SKM-1 treated with dmso at 0.1 percent for 144 hours (cell line): ENCODE measurements at regions not wholly inside any gene's neighbourhood (a gene's known extent, or its start where the extent isn't known, plus 50 kb on each side); places are given as distances from the start of the nearest gene placed in this dataset.
A peak's percentile ranks its signal among the peaks of the same experiment; 100 is the strongest.

ENCODE experiments used
- DNase-seq: peaks from one replicate; lab custom pipeline; 2025; ENCODE audit not compliant: unreplicated experiment; lab: John Stamatoyannopoulos, UW

DNA sequence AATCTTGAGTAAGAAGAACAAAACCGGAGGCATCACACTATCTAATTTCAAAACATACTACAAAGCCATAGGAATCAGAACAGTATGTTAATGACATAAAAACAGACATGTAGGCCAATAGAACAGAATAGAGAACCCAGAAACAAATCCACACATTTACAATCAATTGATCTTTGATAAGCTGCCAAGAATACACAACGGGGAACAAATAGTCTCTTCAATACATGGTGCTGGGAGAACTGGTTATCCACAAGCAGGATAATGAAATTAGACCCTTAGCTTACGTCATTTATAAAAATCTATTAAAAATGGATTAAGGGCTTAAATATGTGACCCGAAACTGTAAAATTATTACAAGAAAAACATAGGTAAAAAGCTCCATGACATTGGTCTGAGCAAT, 417.7 kb downstream of the INSC start:
- no peak for DNase-seq

DNA sequence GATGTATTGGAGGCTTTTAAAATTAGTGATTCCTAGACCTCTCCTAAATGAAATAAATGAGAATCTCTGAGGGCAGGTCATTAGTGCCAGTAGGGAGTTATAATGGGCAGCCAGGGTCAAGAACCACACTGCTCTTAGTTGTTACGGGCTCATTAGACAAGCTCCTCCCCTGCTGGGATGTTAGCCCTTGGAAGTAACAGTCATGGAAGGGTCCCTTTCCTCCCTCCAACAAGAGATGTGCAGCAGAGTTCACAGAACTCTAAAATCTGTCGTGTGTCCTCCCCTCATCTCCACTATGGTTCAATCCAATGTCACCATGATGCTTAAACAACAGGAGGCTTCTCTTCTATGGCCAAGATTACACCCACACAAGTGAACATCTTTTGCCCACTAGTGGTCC, 419.5 kb downstream of the INSC start:
- no peak for DNase-seq

DNA sequence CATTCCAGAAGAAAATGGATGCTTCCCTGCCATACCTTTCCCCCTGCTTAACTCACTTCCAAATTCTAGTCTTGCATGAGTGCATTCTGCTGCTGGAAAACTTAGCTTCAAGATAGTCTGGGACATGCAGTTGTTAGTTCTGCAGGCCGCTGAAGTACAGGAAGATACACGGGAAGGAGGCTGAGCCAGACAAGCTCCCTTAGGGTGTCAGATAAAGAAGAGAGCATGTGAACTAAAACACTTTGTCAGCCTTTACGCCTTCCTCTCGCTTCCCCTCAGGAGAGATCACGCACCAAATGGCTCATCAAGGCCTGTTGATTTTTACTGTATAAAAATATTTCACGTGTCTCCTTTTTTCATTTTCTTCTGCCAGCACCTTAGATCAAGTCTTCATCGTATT, 420.7 kb downstream of the INSC start:
- DNase-seq = no peak

DNA sequence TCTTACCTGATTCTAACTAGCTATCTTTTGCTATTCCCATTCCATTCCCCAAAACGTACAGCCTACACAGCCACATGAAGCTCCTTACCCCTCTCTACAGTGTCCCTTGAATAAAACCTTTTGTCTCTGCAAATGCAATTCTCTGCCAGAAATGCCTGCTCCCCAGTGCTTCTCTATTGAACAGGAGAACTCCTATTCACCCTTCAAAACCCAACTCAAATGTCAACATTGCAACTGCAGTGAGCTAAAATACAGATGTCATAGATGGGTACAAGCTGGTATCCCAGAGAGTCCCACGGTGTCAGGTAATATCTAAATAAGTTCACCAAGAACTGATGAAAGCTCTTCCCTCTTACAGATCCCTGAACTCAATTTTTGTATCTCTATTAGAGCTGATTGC, 421.7 kb downstream of the INSC start:
- DNase-seq = no peak

DNA sequence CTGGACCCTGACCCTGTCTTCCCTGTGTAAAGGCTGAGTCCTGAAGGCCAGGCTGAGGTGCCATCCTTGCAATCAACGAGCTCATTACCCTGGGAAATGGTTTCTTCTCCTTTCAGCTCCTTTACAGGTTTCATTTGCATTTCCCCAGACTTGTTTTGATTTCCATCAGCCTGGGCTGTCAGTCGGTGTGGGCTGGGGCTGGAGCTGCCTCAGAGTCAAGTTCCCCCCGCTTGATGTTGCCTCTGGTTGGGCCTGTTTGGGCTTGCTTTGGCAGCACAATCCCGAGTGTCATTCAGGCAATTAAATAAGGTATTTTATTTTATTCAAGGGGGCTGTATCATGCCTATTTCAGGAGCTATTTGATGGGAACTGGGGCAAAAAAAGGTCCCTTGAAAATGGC, 424.9 kb downstream of the INSC start:
- DNase-seq = no peak

DNA sequence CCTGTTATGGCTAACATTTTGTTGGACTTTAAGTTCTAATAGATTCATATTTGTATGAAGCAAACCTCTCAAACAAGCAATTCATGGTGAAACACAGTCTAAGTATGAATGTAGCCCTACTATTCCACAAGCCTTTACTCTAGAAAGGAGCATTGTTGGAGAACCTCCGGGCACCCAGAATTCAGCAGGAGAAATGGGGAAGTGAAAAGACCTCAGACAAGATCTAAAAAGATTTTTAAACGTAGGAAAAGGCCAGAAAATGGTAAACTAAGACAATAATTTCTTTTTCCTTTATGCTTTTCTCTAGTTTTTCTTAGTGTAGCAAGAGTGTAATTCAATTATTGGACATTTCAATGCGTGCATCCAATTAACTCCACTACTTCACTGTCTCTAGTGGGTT, 426.4 kb downstream of the INSC start:
- DNase-seq = no peak

DNA sequence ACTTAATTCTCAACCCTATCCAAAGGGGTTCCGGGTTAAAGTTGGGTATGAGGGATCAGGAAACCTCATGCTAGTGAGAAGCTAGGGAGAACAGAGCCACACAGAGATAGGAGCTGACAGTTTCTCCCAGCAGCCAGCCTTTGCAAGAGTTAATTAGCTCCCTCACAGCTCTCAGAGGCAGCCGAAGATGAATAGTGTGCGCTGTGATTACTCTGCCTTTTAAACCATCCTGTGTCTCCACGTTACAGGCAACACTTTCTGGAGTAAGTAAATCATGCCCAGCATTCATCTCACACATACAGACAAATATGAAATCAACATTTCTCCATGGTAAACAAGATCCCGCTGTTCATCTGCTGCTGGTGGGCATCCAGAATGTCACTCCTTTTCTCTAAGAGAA, 429.6 kb downstream of the INSC start:
- no peak for DNase-seq

DNA sequence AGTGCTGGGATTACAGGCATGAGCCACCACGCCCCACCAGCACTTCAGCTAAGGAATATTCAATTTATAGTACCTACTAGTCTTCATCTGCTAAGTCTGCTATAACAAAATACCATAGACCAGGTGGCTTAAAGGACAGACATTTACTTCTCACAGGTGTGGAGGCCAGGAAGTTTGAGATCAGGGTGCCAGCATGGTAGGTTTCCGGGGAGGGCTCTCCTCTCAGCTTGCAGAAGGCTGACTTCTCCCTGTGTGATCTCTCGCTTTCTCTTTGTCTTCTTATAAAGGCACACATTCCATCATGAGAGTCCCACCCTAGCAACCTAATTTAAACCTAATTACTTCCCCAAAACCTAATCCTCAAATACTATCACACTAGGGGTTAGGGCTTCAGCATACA, 433.0 kb downstream of the INSC start:
- no peak for DNase-seq

DNA sequence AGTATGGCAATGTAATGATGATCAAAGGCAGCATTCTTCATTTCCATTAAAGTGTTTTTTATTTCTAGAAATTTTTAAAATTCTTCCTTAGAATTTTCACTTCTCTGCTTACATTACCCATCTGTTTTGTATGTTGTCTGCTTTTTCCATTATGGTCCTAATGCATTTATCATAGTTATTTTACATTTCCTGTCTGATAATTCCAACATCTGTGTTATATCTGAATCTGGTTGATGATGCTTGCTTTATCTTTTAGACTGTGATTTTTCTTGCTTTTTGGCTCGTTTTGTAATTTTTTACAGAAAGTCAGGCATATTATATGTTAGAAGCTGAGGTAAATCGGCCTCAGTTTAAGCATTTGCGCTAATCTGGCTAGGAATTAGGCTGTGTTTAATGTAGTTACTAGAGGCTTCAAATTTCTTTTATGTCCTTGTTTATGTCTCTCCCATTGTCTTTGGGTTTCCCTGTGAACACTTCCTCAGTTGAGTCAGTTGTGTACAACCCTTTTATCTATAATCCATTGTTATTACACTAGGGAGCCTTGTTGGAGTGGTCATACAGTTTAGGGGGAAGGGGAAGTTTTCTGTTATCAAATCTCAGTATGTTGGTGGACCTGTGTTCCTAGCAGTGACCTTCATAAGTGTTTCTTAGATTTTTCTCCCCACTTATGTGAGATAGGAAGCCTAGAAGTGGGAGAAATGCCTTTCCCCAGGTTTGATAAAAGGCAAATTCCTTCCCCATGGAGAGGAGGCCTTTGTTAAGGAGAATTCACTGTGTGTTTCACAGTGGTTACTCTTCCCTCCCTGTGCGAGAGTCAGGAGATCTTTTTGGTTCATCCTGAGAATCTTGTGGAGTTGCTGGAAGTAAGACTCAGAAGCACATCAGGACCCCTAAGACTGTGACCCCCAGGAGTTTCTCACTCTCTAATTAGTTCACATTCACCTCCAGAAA, 437.5 kb downstream of the INSC start:
- DNase-seq = no peak

DNA sequence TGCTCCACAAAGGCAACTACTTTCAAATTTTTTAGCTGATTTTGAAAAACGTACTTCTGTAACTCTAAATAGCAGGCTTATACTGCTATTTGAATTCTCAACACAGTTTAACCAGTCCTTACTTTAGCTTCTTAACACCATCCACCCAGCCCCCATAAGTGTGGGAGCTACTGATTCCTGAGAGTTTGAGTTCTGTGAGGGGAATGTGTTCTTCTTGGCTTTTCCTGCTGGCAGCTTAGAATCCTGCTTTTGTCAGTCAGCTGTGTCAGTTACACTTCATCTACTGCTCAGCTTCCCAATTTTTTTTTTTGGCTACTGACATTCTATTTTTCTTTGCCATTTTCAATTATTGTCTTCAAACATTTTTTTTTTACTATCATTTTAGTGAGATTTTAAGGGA, 440.4 kb downstream of the INSC start:
- no peak for DNase-seq

DNA sequence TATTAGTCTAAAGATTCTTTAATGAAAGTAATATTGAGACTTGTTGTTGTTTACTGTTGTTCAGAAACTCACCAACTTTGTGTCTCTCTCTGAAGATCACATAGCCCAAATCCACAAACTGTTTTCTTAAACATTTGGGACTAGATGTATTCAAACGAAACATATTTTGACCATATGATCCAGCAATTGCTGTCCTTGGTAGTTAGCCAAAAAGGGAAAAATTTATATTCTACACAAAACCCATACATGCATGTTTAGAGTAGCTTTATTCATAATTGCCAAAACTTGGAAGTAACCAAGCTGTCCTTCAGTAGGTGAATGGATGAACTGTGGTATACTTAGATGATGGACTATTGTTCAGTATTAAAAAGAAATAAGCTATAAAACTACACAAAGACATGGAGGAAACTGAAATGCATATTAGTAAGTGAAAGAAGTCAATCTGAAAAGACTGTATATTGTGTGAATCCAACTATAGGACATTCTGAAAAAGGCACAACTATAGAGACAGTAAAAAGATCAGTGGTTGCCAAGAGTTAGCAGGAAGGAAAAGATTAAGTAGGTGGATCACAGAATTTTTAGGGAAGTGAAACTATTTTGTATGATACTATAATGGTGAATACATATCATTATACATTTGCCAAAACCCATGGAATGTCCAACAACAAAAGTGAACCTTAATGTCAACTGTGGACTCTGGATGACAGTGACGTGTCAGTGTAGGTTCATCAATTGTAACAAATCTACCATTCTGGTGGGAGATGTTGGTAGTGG, 442.9 kb downstream of the INSC start:
- peak; percentile 9 for DNase-seq

DNA sequence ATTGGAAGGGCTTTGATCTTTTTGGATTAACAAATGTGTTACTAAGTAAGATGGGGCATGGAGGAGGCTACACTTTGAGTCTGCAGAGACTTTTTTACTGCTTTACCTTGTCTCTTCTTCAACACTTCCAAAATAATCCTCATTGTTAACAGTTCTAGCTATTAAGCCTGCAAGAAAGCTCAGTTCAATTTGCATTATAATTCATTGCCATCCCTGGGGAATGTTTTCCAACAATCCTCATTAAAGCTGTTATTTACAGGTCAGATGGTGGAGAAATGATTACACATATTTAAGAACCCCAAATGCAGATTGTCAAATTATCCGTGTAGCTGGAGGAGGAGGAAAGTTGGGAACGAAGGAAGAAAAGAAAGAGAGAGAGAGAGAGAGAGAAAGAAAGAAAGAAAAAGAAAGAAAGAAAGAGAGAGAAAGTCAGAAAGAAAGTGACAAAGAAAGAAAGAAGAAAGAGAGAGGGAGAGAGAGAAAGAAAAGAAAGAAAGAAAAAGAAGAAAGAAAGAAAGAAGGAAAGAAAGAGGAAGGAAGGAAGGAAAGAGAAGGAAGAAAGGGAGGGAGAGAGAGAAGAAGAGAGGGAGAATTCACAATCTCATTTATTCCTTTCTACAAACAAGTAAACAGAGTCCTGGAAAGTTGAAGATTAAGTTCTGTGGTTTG, 443.9 kb downstream of the INSC start:
- DNase-seq = no peak

DNA sequence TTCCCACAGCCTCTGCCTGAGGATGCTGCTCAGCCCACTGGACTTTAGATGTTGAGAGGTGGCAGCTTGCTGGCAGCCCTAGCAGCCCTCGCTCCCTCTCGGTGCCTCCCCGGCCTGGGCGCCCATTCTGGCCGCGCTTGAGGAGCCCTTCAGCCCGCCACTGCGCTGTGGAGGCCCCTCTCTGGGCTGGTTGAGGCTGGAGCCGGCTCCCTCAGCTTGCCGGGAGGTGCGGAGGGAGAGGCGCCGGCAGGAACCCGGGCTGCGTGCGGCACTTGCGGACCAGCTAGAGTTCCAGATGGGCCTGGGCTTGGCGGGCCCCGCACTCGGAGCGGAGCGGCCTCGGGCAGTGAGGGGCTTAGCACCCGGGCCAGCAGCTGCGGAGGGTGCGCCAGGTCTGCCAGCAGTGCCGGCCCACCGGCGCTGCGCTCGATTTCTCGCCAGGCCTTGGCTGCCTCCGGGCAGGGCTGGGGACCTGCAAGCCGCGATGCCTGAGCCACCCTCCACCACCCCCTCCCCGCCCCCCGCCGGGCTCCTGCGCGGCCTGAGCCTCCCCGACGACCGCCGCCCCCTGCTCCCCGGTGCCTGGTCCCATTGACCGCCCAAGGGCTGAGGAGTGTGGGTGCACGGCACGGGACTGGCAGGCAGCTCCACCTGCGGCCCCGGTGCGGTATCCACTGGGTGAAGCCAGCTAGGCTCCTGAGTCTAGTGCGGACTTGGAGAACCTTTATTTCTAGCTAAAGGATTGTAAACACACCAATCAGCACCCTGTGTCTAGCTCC, 446.2 kb downstream of the INSC start:
- DNase-seq = no peak

DNA sequence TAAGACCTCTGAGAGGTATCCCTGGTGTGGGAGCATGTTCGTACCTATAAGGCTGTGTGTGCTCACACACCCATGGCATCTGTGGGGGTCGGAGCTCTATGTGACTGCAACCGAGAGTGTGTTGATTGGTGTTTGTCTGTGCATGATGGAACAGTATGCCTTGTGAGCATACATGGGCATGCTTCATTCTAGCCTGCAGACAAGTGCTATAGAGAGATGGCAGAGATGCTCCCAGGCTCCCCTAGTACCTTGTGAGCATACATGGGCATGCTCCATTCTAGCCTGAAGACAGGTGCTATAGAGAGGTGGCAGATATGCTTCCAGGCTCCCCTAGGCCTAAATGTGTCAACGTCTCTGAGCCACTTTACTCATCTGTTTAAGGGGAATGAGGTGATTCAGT, 447.5 kb downstream of the INSC start:
- DNase-seq = no peak

DNA sequence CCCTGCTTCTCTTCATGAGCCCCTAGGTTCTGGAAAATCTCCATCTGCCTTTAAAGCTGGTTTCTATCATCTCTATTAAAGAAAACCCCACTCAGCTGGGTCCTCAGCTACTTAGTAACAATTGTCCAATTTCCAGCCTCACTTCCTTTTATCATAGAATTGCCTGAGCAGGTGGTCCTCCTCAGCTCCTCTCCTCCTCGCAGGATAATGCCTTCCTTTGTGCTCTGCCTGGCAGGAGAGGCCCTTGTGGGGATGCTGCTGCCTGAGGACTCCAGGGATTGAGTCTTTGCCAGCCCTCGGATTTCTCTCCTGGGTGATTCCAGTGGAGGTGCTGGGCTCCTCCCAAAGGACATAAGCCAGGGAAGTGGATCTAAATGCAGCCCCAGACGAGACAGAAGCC, 448.3 kb downstream of the INSC start:
- no peak for DNase-seq

DNA sequence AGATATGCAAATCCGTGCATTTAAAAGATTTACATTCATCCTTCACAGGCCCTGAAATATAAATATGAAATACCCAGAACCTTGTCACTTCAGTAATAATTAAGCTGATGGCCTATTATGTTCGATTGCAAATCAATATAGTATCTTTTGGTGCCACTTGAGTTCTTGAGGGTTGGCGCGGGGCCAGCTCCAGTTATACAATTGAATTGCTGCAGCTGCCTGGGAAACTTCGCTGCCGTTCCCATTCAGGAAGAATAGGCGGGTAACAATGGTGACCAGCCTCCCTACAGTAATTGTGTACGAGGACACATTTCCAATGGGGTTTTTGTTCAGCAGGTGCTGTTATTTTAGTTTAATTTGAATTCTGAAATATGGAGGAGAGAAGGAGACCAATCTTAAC, 451.2 kb downstream of the INSC start:
- no peak for DNase-seq

DNA sequence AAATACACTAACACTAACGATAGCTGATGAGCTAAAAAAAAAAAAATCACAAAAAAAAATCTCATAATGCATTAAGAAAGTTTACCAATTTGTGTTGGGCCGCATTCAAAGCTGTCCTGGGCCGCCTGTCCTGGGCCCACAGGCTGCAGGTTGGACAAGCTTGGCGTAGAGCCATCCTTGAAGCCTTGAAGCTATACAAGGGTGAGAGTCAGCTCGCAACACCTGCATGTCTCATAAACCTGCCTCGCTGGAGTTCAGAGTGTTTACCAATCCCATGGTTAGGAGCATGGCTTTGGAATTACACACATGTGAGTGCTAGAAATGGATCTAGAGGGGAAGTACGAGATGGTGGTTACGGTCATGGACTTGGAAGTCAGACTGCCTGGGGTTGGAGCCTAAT, 453.7 kb downstream of the INSC start:
- no peak for DNase-seq

DNA sequence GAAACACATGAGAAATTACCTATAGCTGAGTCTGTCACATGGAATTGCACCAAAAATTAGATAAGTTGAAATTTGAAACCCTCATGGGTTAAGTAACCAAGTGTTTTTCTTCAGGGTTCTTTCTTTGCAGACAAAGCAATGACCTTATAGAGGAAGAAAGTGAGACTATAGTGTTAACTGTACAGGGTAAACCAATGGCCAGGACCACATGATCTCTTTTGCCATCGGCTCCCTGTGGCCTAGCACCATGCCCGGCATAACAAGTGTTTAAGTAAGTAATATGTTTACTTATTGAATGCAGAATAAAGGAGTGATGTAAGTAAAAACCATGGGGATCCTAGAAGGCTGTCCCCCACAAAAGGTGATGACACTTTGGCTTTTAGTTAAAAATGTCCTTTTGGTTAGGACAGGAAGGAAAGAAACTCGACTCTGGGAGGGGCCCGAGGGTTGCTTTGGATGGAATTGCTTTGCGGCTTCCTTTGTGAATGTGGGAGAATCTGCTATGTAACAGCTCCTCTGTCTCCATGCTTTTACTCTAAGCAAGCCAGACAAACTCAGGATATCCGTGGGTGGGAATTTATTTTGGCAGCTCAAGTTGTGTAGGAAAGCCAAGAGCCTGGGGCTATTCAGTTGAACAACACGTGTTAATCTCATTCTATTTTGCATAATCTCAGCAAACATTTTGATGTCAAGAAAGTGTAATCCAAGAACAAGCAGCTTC, 454.7 kb downstream of the INSC start:
- no peak for DNase-seq

DNA sequence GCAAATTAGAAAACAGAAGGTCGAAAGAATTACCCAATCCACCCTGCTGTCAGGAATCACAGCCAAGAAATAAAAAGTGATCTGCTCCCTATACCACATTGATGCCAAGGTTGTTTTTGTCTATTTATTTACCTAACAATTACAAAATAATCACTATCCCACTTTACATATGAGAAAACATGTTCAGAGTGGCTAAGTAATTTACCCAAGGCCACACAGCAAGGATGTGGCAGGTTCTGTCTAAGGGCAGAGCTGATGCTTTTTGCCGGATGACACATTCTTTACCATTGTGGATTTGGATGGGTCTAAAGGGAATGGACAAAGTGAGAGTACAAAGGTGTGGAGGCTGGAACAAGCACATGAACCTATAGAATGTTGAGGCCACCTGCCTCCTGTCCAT, 460.7 kb downstream of the INSC start:
- DNase-seq = no peak

DNA sequence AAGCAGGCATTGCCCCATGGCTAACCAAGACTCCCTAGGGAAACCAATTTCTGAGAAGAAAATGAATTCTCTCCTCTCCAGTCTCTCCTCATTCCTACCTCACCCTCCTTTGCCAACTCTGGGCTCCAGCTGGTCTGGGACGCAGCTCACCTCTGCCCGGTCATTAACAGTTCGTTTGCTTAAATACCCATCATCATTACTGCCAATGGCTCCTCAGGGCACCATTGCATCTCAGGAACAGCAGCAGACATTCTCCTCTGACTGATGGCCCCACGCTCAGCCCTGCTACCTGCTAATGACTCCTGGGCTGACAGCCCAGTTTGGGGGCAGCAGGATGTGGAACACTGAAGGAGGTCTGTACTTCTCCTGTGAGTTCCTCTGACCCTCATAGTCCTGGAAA, 462.0 kb downstream of the INSC start:
- no peak for DNase-seq
